GM10248 (cell line): ENCODE measurements at regions not wholly inside any gene's neighbourhood (a gene's known extent, or its start where the extent isn't known, plus 50 kb on each side); places are given as distances from the start of the nearest gene placed in this dataset.

Experiments
- CTCF ChIA-PET: fragments of 300-600 bp; sonication (Branson Sonifier 250); formaldehyde crosslinking; extraction: SDS; loops from one replicate; lab custom pipeline; 2021; ENCODE audit warnings: antibody characterized with exemption; lab: Yijun Ruan, JAX
- POLR2A ChIA-PET: fragments of 350-650 bp; sonication (Branson Sonifier 250); formaldehyde crosslinking; extraction: SDS; loops from one replicate; lab custom pipeline; 2020; ENCODE audit warnings: antibody characterized with exemption; lab: Yijun Ruan, JAX
- DNase-seq: peaks from one replicate; pipeline ENCODE4 v3.0.0; 2012; ENCODE audit errors: extremely low spot score
- CTCF ChIP-seq: IDR thresholded peaks from 2 replicates; pipeline ENCODE4 v1.5.1; 2012; ENCODE audit warnings: mild to moderate bottlenecking, low read depth; ENCODE audit errors: extremely low read depth, missing control alignments, control extremely low read depth

- POLR2A ChIA-PET: no interaction called here
- CTCF ChIA-PET: no interaction called here
- TF ChIP-seq CTCF: no peak
- no peak for DNase-seq
Observed at GRCh38 chr18:55119016-55119415, 159.8 kb upstream of the CCDC68 start.

DNA sequence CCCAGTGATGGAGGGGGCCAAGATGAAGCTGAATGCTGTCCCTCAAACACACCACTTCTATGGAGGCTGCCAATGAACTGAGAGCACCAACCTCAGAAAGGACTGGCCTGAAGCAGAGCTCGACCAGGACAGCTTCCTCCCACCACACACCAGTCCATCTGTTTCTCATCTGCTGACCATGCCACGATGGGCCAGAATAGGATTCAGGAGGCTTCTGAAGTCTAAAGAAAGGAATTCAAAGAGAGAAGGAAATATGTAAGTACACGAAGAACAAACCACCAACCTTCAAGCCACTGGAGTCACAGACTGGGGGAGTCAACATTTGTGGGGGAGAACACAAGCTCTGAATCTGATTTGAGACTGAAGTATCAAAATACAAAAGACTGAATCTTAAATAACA is 157.6 kb upstream of the CCDC68 start:
- CTCF ChIA-PET: interaction anchor here (2.0 kb wide), 1 partner anchor 27 kb away, joined by 4 read pairs; no protein-coding TSS in a partner anchor
- POLR2A ChIA-PET: no interaction called here
- no peak for TF ChIP-seq CTCF
- no peak for DNase-seq

- ChIA-PET CTCF (interaction anchor here (1.0 to 2.0 kb wide), 2 partner anchors 13 to 28 kb away, joined by 3 to 4 read pairs; no protein-coding TSS in a partner anchor), POLR2A (no interaction called here)
Observed at GRCh38 chr18:55115606-55116005, 156.3 kb upstream of the CCDC68 start.

GRCh38 chr18:55114876-55115275 is 155.6 kb upstream of the CCDC68 start:
- DNase-seq: no peak
- ChIA-PET CTCF (interaction anchor here (1.0 to 1.3 kb wide), 4 partner anchors 9 to 26 kb away, joined by 3 read pairs; no protein-coding TSS in a partner anchor), POLR2A (no interaction called here)
- no peak for TF ChIP-seq CTCF

More at GRCh38 chr18:55115606-55116005, 156.3 kb upstream of the CCDC68 start:
- DNase-seq: no peak
- no peak for TF ChIP-seq CTCF

GRCh38 chr18:55113800-55114199 is 154.5 kb upstream of the CCDC68 start:
- POLR2A ChIA-PET: no interaction called here
- CTCF ChIA-PET: interaction anchor here (0.8 to 1.3 kb wide), 4 partner anchors 10 to 25 kb away, joined by 3 read pairs; no protein-coding TSS in a partner anchor
- DNase-seq: no peak
- no peak for TF ChIP-seq CTCF

- no peak for DNase-seq
- ChIA-PET CTCF (no interaction called here), POLR2A (no interaction called here)
- no peak for TF ChIP-seq CTCF
Observed at GRCh38 chr18:55111271-55111670, 152.0 kb upstream of the CCDC68 start.
